Cardiac muscle cell (in vitro differentiated cells and primary cell): ENCODE measurements at regions not wholly inside any gene's neighbourhood (a gene's known extent, or its start where the extent isn't known, plus 50 kb on each side); places are given as distances from the start of the nearest gene placed in this dataset.

ENCODE experiments used
- DNase-seq, 2 donors: peaks; one replicate each; pipeline versions ENCODE4 v3.0.0 to v3.0.0-alpha.2; 2010 to 2017; ENCODE audit warnings: low read depth in 1 of 2, low spot score in 1 of 2
- H3K27ac ChIP-seq: fragments of 200-600 bp; sonication (generic); 2 replicates; pipeline ENCODE4 v1.5.1; 2016
- H3K27me3 ChIP-seq: fragments of 200-600 bp; sonication (generic); 2 replicates; pipeline ENCODE4 v1.6.0; 2016; ENCODE audit warnings: control low read depth
- H3K36me3 ChIP-seq: fragments of 200-600 bp; sonication (generic); 2 replicates; pipeline ENCODE4 v1.5.1; 2016; ENCODE audit warnings: control low read depth
- H3K4me1 ChIP-seq: fragments of 200-600 bp; sonication (generic); 2 replicates; pipeline ENCODE4 v1.8.1; 2017; ENCODE audit warnings: low read depth, mild to moderate bottlenecking, mixed run types
- H3K4me3 ChIP-seq: fragments of 200-600 bp; sonication (generic); 2 replicates; pipeline ENCODE4 v1.5.1; 2016; ENCODE audit warnings: mild to moderate bottlenecking
- H3K9me3 ChIP-seq: fragments of 200-600 bp; sonication (generic); 2 replicates; pipeline ENCODE4 v1.5.1; 2017; ENCODE audit warnings: low read depth, mild to moderate bottlenecking, control low read depth
- TF ChIP-seq, protein P1 (sequence below): IDR thresholded peaks from 2 replicates; pipeline ENCODE4 v1.5.1; 2012; ENCODE audit warnings: low read depth, mild to moderate bottlenecking, low read length

DNA sequence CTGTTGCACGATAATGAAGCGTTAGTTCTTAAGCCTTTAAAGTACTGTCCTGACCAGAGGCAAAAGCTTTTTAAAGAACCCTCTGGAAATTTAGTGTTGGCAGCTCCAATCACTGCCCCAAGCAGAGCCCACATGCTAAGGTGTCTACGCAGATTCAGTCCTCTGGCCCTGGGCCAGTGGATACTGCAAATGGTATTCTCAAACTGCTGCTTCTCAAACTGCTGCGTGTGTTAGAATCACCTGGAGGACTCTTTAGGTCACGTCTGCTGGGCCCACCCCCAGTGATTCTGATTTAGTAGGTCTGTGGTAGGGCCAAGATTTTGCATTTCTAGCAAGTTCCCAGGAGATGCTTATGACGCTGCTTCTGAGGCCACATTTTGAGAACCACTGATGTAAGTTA, 96.0 kb upstream of the CCDC28A start:
- no peak overlapping the region for H3K27ac ChIP-seq
- TF ChIP-seq, protein P1, sequence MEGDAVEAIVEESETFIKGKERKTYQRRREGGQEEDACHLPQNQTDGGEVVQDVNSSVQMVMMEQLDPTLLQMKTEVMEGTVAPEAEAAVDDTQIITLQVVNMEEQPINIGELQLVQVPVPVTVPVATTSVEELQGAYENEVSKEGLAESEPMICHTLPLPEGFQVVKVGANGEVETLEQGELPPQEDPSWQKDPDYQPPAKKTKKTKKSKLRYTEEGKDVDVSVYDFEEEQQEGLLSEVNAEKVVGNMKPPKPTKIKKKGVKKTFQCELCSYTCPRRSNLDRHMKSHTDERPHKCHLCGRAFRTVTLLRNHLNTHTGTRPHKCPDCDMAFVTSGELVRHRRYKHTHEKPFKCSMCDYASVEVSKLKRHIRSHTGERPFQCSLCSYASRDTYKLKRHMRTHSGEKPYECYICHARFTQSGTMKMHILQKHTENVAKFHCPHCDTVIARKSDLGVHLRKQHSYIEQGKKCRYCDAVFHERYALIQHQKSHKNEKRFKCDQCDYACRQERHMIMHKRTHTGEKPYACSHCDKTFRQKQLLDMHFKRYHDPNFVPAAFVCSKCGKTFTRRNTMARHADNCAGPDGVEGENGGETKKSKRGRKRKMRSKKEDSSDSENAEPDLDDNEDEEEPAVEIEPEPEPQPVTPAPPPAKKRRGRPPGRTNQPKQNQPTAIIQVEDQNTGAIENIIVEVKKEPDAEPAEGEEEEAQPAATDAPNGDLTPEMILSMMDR: no peak

GRCh38 chr6:138678168-138678567, 95.4 kb upstream of the CCDC28A start:
- DNase-seq: no peak
- TF ChIP-seq, protein P1: no peak
- H3K4me3 ChIP-seq: no peak overlapping the region
- no peaks in the 10 kb centered on the region for H3K36me3 ChIP-seq
- no peaks in the 10 kb centered on the region for H3K4me1 ChIP-seq
- no peaks in the 10 kb centered on the region for H3K9me3 ChIP-seq
- H3K27me3 ChIP-seq: no peaks in the 10 kb centered on the region
- no peak overlapping the region for H3K27ac ChIP-seq

More for the DNA sequence above, 96.0 kb upstream of the CCDC28A start:
- Histone ChIP-seq H3K36me3 (no peaks in the 10 kb centered on the region), H3K27me3 (no peaks in the 10 kb centered on the region), H3K9me3 (no peaks in the 10 kb centered on the region), H3K4me3 (no peak overlapping the region), H3K4me1 (no peaks in the 10 kb centered on the region)
- DNase-seq: no peak

DNA sequence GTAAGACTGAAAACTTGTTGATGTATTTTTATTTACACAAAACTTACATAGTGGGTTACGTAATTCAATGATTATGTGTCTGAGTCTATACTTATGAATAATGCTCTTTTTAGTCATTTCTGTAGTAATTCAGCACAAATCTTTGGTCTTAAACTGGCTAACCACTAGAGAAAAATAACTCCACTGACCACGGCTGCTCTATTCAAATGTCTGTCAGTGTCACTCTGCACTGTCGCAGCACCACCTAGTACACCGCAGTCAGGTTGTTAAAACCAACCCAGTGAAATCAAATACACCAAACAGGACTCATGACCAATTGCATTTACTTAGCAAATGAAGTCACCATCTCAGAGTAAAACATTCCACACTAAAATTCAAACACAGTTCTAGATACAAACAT, 93.5 kb upstream of the CCDC28A start:
- Histone ChIP-seq H3K27ac (no peak overlapping the region), H3K36me3 (no peaks in the 10 kb centered on the region), H3K4me1 (no peaks in the 10 kb centered on the region), H3K4me3 (no peak overlapping the region), H3K27me3 (no peaks in the 10 kb centered on the region), H3K9me3 (no peaks in the 10 kb centered on the region)
- TF ChIP-seq, protein P1: no peak
- no peak for DNase-seq

DNA sequence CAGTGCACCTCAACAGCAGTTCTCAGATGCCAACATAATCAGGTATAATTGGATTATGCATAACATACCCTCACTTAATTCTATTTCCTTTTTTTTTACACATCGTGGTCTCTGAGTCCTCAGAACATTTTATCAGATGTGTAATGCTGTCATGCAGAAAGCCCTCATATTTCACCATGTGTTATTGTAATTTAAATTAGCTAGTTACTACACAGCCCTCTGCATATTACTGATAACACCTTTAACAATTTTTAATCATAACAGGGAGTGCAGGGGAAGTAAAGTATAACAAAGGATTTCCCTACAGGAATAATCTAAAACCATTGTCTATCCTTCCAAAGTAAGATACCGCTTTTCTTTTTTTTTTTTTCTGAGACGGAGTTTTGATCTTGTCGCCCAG, 91.9 kb upstream of the CCDC28A start:
- no peak overlapping the region for H3K27ac ChIP-seq
- DNase-seq: no peak
- H3K27me3 ChIP-seq: no peaks in the 10 kb centered on the region
- no peaks in the 10 kb centered on the region for H3K4me1 ChIP-seq
- H3K9me3 ChIP-seq: no peaks in the 10 kb centered on the region
- H3K36me3 ChIP-seq: no peaks in the 10 kb centered on the region
- no peak overlapping the region for H3K4me3 ChIP-seq
- TF ChIP-seq, protein P1: no peak

- Histone ChIP-seq H3K9me3 (no peaks in the 10 kb centered on the region), H3K4me3 (no peak overlapping the region), H3K27ac (peak overlapping the region; percentile 19), H3K4me1 (no peaks in the 10 kb centered on the region), H3K27me3 (no peaks in the 10 kb centered on the region), H3K36me3 (no peaks in the 10 kb centered on the region)
- peak in 1 of 2 donors; percentile 44 for DNase-seq
- TF ChIP-seq, protein P1: no peak
These were observed 90.7 kb upstream of the CCDC28A start for GRCh38 chr6:138682704-138683527.
